GM12875 (cell line): ENCODE measurements at regions not wholly inside any gene's neighbourhood (a gene's known extent, or its start where the extent isn't known, plus 50 kb on each side); places are given as distances from the start of the nearest gene placed in this dataset.

Source experiments
- H3K4me3 ChIP-seq: one replicate; pipeline ENCODE4 v1.5.1; 2011; ENCODE audit warnings: low read depth, low read length, control low read depth
- CTCF ChIP-seq: IDR thresholded peaks from 2 replicates; pipeline ENCODE4 v1.5.1; 2011; ENCODE audit warnings: low read depth, mild to moderate bottlenecking, control low read depth, inconsistent platforms, low read length, moderate library complexity, borderline replicate concordance; ENCODE audit not compliant: insufficient read depth

- no peak for TF ChIP-seq CTCF
- H3K4me3 ChIP-seq, result no peak overlapping the region
These were observed 1089.3 kb downstream of the EFNB2 start for GRCh38 chr13:105446197-105446596.

- H3K4me3 ChIP-seq, result no peak overlapping the region
- no peak for TF ChIP-seq CTCF
These were observed 1089.7 kb downstream of the EFNB2 start for GRCh38 chr13:105445796-105446195.

GRCh38 chr13:105442949-105443699, 1092.3 kb downstream of the EFNB2 start:
- H3K4me3 ChIP-seq, result no peak overlapping the region
- no peak for TF ChIP-seq CTCF

DNA sequence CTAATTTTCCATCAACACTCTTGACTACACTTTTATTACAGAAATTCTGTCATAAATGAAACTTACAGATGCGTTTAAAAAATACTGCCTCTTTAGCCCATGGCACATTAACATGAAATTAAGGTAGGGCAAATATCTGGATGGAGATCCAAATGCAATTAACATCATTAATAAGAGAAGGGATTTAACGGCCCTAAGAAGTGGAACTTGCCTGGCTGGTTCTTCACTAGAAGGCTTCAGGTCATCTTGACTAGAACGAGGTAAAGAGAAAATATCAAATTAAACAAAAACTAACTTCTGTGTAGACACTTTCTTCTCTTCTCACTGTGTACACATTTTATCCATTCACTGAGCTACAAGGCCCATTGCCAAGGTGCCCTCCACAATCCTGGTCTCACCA, 1093.4 kb downstream of the EFNB2 start:
- no peak for TF ChIP-seq CTCF
- H3K4me3 ChIP-seq, result no peak overlapping the region

GRCh38 chr13:105441051-105441750, 1094.3 kb downstream of the EFNB2 start:
- TF ChIP-seq CTCF, result no peak
- no peak overlapping the region for H3K4me3 ChIP-seq

GRCh38 chr13:105436943-105437342, 1098.5 kb downstream of the EFNB2 start:
- no peak for TF ChIP-seq CTCF

GRCh38 chr13:105432438-105432837, 1103.0 kb downstream of the EFNB2 start:
- H3K4me3 ChIP-seq, result no peak overlapping the region
- no peak for TF ChIP-seq CTCF

More at GRCh38 chr13:105436943-105437342, 1098.5 kb downstream of the EFNB2 start:
- H3K4me3 ChIP-seq, result no peak overlapping the region
